GM23338 (cell line): ENCODE measurements at regions not wholly inside any gene's neighbourhood (a gene's known extent, or its start where the extent isn't known, plus 50 kb on each side); places are given as distances from the start of the nearest gene placed in this dataset.

Source experiments
- ATAC-seq: fragments of 200-7000 bp; cut with Tn5 transposase; 3 replicates; pipeline ENCODE4 v1.9.1; 2020
- DNase-seq: peaks from one replicate; pipeline ENCODE4 v3.0.0-alpha.2; 2015; ENCODE audit warnings: low spot score
- H2AFZ ChIP-seq: fragments of 200-600 bp; sonication (generic); 2 replicates; pipeline ENCODE4 v1.8.0; 2016; ENCODE audit warnings: antibody characterized with exemption, mild to moderate bottlenecking, moderate library complexity
- H3F3A ChIP-seq: fragments of 200-600 bp; sonication (generic); replicated peaks from 2 replicates; pipeline ENCODE4 v1.8.0; 2017; ENCODE audit warnings: antibody characterized with exemption, mixed run types, low read depth
- H3K27ac ChIP-seq: fragments of 200-600 bp; sonication (generic); 2 replicates; pipeline ENCODE4 v1.6.1; 2016; ENCODE audit warnings: low read depth
- H3K27me3 ChIP-seq: fragments of 200-600 bp; sonication (generic); 2 replicates; pipeline ENCODE4 v1.8.0; 2016; ENCODE audit warnings: mild to moderate bottlenecking, mixed run types, moderate library complexity; ENCODE audit not compliant: insufficient read depth
- H3K36me3 ChIP-seq: fragments of 200-600 bp; sonication (generic); 2 replicates; pipeline ENCODE4 v1.8.0; 2016; ENCODE audit warnings: mild to moderate bottlenecking; ENCODE audit not compliant: insufficient read depth
- H3K4me1 ChIP-seq: fragments of 200-600 bp; sonication (generic); 2 replicates; pipeline ENCODE4 v1.8.0; 2016; ENCODE audit warnings: mild to moderate bottlenecking, moderate library complexity; ENCODE audit not compliant: insufficient read depth
- H3K4me2 ChIP-seq: fragments of 200-600 bp; sonication (generic); 2 replicates; pipeline ENCODE4 v1.7.1; 2017; ENCODE audit warnings: mixed run types
- H3K4me3 ChIP-seq: fragments of 200-600 bp; sonication (generic); 2 replicates; pipeline ENCODE4 v1.6.1; 2016; ENCODE audit warnings: mixed run types
- H3K79me2 ChIP-seq: fragments of 200-600 bp; sonication (generic); replicated peaks from 2 replicates; pipeline ENCODE4 v1.8.0; 2017; ENCODE audit warnings: mild to moderate bottlenecking; ENCODE audit not compliant: insufficient read depth
- H3K9me2 ChIP-seq: fragments of 200-600 bp; sonication (generic); 2 replicates; pipeline ENCODE4 v1.8.0; 2017; ENCODE audit not compliant: insufficient read depth
- H4K20me1 ChIP-seq: fragments of 200-600 bp; sonication (generic); replicated peaks from 2 replicates; pipeline ENCODE4 v1.8.0; 2017; ENCODE audit warnings: mild to moderate bottlenecking; ENCODE audit not compliant: insufficient read depth
- H3K27ac Mint-ChIP-seq: 2 replicates; pipeline ENCODE4 v1.8.0; 2020; ENCODE audit warnings: inconsistent platforms, mild to moderate bottlenecking, moderate library complexity, mixed read lengths
- H3K27me3 Mint-ChIP-seq: 3 replicates; pipeline ENCODE4 v1.8.0; 2022; ENCODE audit warnings: low read depth, mild to moderate bottlenecking, moderate library complexity, mixed read lengths, inconsistent platforms; ENCODE audit not compliant: insufficient read depth, poor library complexity
- H3K36me3 Mint-ChIP-seq: 3 replicates; pipeline ENCODE4 v1.8.0; 2021; ENCODE audit warnings: low read depth, mild to moderate bottlenecking, inconsistent platforms, moderate library complexity, mixed read lengths
- H3K4me1 Mint-ChIP-seq: 3 replicates; pipeline ENCODE4 v1.8.0; 2020; ENCODE audit warnings: mild to moderate bottlenecking, inconsistent platforms, mixed read lengths
- H3K4me3 Mint-ChIP-seq: 3 replicates; pipeline ENCODE4 v1.8.0; 2021; ENCODE audit warnings: moderate library complexity, mild to moderate bottlenecking, inconsistent platforms, mixed read lengths
- H3K9me3 Mint-ChIP-seq: 3 replicates; pipeline ENCODE4 v1.8.0; 2020; ENCODE audit warnings: moderate library complexity, mild to moderate bottlenecking, inconsistent platforms, mixed read lengths
- CREB1 ChIP-seq: fragments of 250-450 bp; sonication (Bioruptor Pico); IDR thresholded peaks from 2 replicates; pipeline ENCODE4 v1.5.0; 2020; ENCODE audit warnings: low read depth, mild to moderate bottlenecking, moderate library complexity
- CTCF ChIP-seq, 2 experiments: fragments of 200-600 bp in 1 of 2; sonication (generic) in 1 of 2; conservative IDR thresholded peaks; 2 replicates each; pipeline versions ENCODE4 v1.5.1 to v1.6.1; 2016 to 2017; ENCODE audit warnings: antibody characterized with exemption in 2 of 2, low read depth in 2 of 2, mild to moderate bottlenecking in 2 of 2, moderate library complexity in 1 of 2
- ETS1 ChIP-seq: IDR thresholded peaks from 2 replicates; pipeline ENCODE4 v1.6.1; 2016; ENCODE audit warnings: antibody characterized with exemption
- EZH2 ChIP-seq: fragments of 200-600 bp; sonication (generic); IDR thresholded peaks from one replicate; pipeline ENCODE4 v1.8.0; 2017; ENCODE audit warnings: antibody characterized with exemption, mild to moderate bottlenecking, low read depth; ENCODE audit not compliant: unreplicated experiment
- EZH2phosphoT487 ChIP-seq: fragments of 200-600 bp; sonication (generic); IDR thresholded peaks from one replicate; pipeline ENCODE4 v1.8.1; 2018; ENCODE audit warnings: antibody characterized with exemption; ENCODE audit not compliant: unreplicated experiment
- NANOG ChIP-seq: IDR thresholded peaks from 2 replicates; pipeline ENCODE4 v1.6.1; 2016; ENCODE audit warnings: antibody characterized with exemption, borderline replicate concordance
- POLR2AphosphoS5 ChIP-seq: IDR thresholded peaks from 2 replicates; pipeline ENCODE4 v1.6.1; 2016; ENCODE audit warnings: antibody characterized with exemption, low read depth
- STAT1 ChIP-seq: IDR thresholded peaks from one replicate; pipeline ENCODE4 v1.6.1; 2016; ENCODE audit warnings: antibody characterized with exemption; ENCODE audit not compliant: unreplicated experiment
- ZNF114 ChIP-seq: fragments of 250-450 bp; sonication (Bioruptor Pico); IDR thresholded peaks from 2 replicates; pipeline ENCODE4 v1.5.0; 2020; ENCODE audit warnings: mild to moderate bottlenecking, moderate library complexity
- ZNF462 ChIP-seq: fragments of 250-450 bp; sonication (Bioruptor Pico); IDR thresholded peaks from 2 replicates; pipeline ENCODE4 v1.5.0; 2020; ENCODE audit warnings: mild to moderate bottlenecking, moderate library complexity

GRCh38 chr18:79608069-79608468 lies 71.5 kb upstream of the CTDP1 start:
- no peaks in the 10 kb centered on the region; the same call in 2 of the 3 replicates for H3K36me3 Mint-ChIP-seq
- no peaks in the 10 kb centered on the region for H3F3A ChIP-seq
- TF ChIP-seq NANOG: no peak
- no peak for TF ChIP-seq ZNF114 (CRISPR knock-in tag)
- TF ChIP-seq CTCF (conservative IDR thresholded peaks at IDR 0.05; ENCODE audit: low read depth in 2 of 2): no peak
- TF ChIP-seq ETS1: no peak
- no peak for TF ChIP-seq POLR2AphosphoS5
- TF ChIP-seq CREB1 (CRISPR knock-in tag): no peak
- TF ChIP-seq STAT1: no peak
- H3K27me3 Mint-ChIP-seq: peaks cover 10% of the 10 kb centered on the region
- DNase-seq (no peak), ATAC-seq (no peak)
- no peaks in the 10 kb centered on the region for H4K20me1 ChIP-seq
- H3K36me3 ChIP-seq: no peaks in the 10 kb centered on the region
- H3K9me2 ChIP-seq: no peaks in the 10 kb centered on the region
- no peaks in the 10 kb centered on the region for H3K9me3 Mint-ChIP-seq
- no peak overlapping the region for H3K27ac Mint-ChIP-seq
- no peaks in the 10 kb centered on the region for H3K27me3 ChIP-seq
- peaks cover 5% of the 10 kb centered on the region; the same call in 2 of the 3 replicates for H3K4me1 Mint-ChIP-seq
- H3K4me2 ChIP-seq: no peak overlapping the region
- no peak overlapping the region for H3K27ac ChIP-seq
- H3K4me1 ChIP-seq: no peaks in the 10 kb centered on the region
- H3K79me2 ChIP-seq: no peaks in the 10 kb centered on the region
- no peak overlapping the region for H3K4me3 ChIP-seq
- no peak overlapping the region for H3K4me3 Mint-ChIP-seq
- no peak overlapping the region for H2AFZ ChIP-seq

GRCh38 chr18:79608535-79608934 lies 71.1 kb upstream of the CTDP1 start:
- peaks cover 5% of the 10 kb centered on the region; the same call in 2 of the 3 replicates for H3K4me1 Mint-ChIP-seq
- no peaks in the 10 kb centered on the region for H3K9me2 ChIP-seq
- H3K4me2 ChIP-seq: no peak overlapping the region
- no peaks in the 10 kb centered on the region for H3F3A ChIP-seq
- no peaks in the 10 kb centered on the region for H3K36me3 ChIP-seq
- H3K79me2 ChIP-seq: no peaks in the 10 kb centered on the region
- no peak overlapping the region for H3K4me3 ChIP-seq
- no peak for ATAC-seq
- no peak for TF ChIP-seq ZNF462 (CRISPR knock-in tag)
- no peak for TF ChIP-seq NANOG
- no peak for TF ChIP-seq ETS1
- TF ChIP-seq EZH2: no peak
- TF ChIP-seq STAT1: no peak
- no peak for TF ChIP-seq EZH2phosphoT487
- H4K20me1 ChIP-seq: no peaks in the 10 kb centered on the region
- H3K4me1 ChIP-seq: no peaks in the 10 kb centered on the region
- no peak for DNase-seq
- no peak overlapping the region for H2AFZ ChIP-seq
- peaks cover 10% of the 10 kb centered on the region for H3K27me3 Mint-ChIP-seq
- H3K27ac Mint-ChIP-seq: no peak overlapping the region
- no peak overlapping the region for H3K27ac ChIP-seq
- no peak overlapping the region for H3K4me3 Mint-ChIP-seq
- H3K27me3 ChIP-seq: no peaks in the 10 kb centered on the region
- no peaks in the 10 kb centered on the region; the same call in 2 of the 3 replicates for H3K36me3 Mint-ChIP-seq
- no peaks in the 10 kb centered on the region for H3K9me3 Mint-ChIP-seq
